H1 (cell line): ENCODE measurements at regions not wholly inside any gene's neighbourhood (a gene's known extent, or its start where the extent isn't known, plus 50 kb on each side); places are given as distances from the start of the nearest gene placed in this dataset.

Source experiments
- CTCF ChIA-PET: fragments of 300-600 bp; sonication (Branson Sonifier 250); formaldehyde crosslinking; loops from one replicate; lab custom pipeline; 2021; ENCODE audit not compliant: partially characterized antibody; lab: Charles Lee
- POLR2A ChIA-PET: fragments of 300-600 bp; sonication (Branson Sonifier 250); formaldehyde crosslinking; loops from one replicate; lab custom pipeline; 2021; ENCODE audit warnings: inconsistent platforms; ENCODE audit not compliant: partially characterized antibody; lab: Charles Lee
- DNase-seq, 2 experiments: peaks; one replicate each; pipeline versions ENCODE4 v3.0.0 to v3.0.0-alpha.2; 2010 to 2022; ENCODE audit warnings: low spot score in 2 of 2, low read depth in 1 of 2, mixed read lengths in 1 of 2
- FAIRE-seq: peaks from 2 replicates; lab custom pipeline; 2011; peaks lifted over from hg19 to GRCh38; lab: Jason Lieb, UNC
- H2AFZ ChIP-seq: 2 replicates; pipeline ENCODE4 v1.8.1; 2012; ENCODE audit warnings: low read length, inconsistent platforms
- H2AK5ac ChIP-seq: 2 replicates; pipeline ENCODE4 v1.6.1; 2013; ENCODE audit warnings: low read depth, low read length
- H2BK120ac ChIP-seq: replicated peaks from 2 replicates; pipeline ENCODE3; 2013; ENCODE audit warnings: low read depth, low read length, inconsistent platforms
- H2BK12ac ChIP-seq: 2 replicates; pipeline ENCODE4 v1.6.1; 2013; ENCODE audit warnings: low read depth, low read length
- H2BK15ac ChIP-seq: 2 replicates; pipeline ENCODE4 v1.6.1; 2013; ENCODE audit warnings: low read length
- H2BK20ac ChIP-seq: 2 replicates; pipeline ENCODE4 v1.6.1; 2013; ENCODE audit warnings: low read length
- H2BK5ac ChIP-seq: 2 replicates; pipeline ENCODE4 v1.6.1; 2013; ENCODE audit warnings: low read depth, low read length
- H3K14ac ChIP-seq: 2 replicates; pipeline ENCODE4 v1.6.1; 2013; ENCODE audit warnings: inconsistent platforms; ENCODE audit not compliant: insufficient read length
- H3K18ac ChIP-seq: 2 replicates; pipeline ENCODE4 v1.6.1; 2013; ENCODE audit warnings: low read length; ENCODE audit errors: extremely low read depth
- H3K23ac ChIP-seq: 2 replicates; pipeline ENCODE4 v1.6.1; 2013; ENCODE audit warnings: inconsistent platforms; ENCODE audit not compliant: insufficient read length
- H3K23me2 ChIP-seq: 2 replicates; pipeline ENCODE4 v1.6.1; 2013; ENCODE audit warnings: low read depth, low read length
- H3K27ac ChIP-seq: 2 replicates; pipeline ENCODE4 v1.6.1; 2011; ENCODE audit warnings: low read depth, low read length, inconsistent platforms
- H3K27me3 ChIP-seq, 4 experiments: replicated peaks in 1 of 4; 1 replicate in 1 of 4; 2 replicates in 3 of 4; pipeline versions ENCODE4 v1.6.1 to v1.8.1; 2011 to 2013; ENCODE audit warnings: low read length in 3 of 4, mild to moderate bottlenecking in 3 of 4, inconsistent platforms in 2 of 4, mixed read lengths in 2 of 4, moderate library complexity in 1 of 4; ENCODE audit not compliant: control insufficient read depth in 3 of 4, insufficient read depth in 3 of 4; ENCODE audit errors: extremely low read depth in 1 of 4
- H3K36me3 ChIP-seq, 4 experiments: 2 replicates each; pipeline versions ENCODE4 v1.6.1 to v1.8.1; 2011 to 2013; ENCODE audit warnings: mild to moderate bottlenecking in 4 of 4, low read length in 3 of 4, moderate library complexity in 2 of 4, control low read depth in 1 of 4, inconsistent platforms in 1 of 4; ENCODE audit not compliant: insufficient read depth in 4 of 4, control insufficient read depth in 2 of 4
- H3K4ac ChIP-seq: replicated peaks from 2 replicates; pipeline ENCODE3; 2013; ENCODE audit warnings: low read length, low read depth, mixed read lengths, inconsistent platforms; ENCODE audit not compliant: insufficient read length
- H3K4me1 ChIP-seq, 4 experiments: replicated peaks in 1 of 4; 1 replicate in 1 of 4; 2 replicates in 3 of 4; pipeline versions ENCODE4 v1.6.1 to v1.8.1; 2011 to 2013; ENCODE audit warnings: low read length in 3 of 4, inconsistent platforms in 2 of 4, mixed read lengths in 1 of 4; ENCODE audit not compliant: insufficient read depth in 4 of 4, control insufficient read depth in 3 of 4
- H3K4me2 ChIP-seq, 2 experiments: 2 replicates each; pipeline versions ENCODE4 v1.6.1 to v1.8.1; 2011 to 2013; ENCODE audit warnings: low read depth in 2 of 2, low read length in 2 of 2, control low read depth in 1 of 2, inconsistent platforms in 1 of 2, mild to moderate bottlenecking in 1 of 2; ENCODE audit not compliant: insufficient read depth in 1 of 2
- H3K4me3 ChIP-seq, 4 experiments: fragments of 200-600, 300-600 bp in 1 of 4; sonication (generic), shearing (Covaris generic), sonication (Bioruptor Twin) in 1 of 4; 2 replicates each; pipeline versions ENCODE4 v1.5.1 to v1.8.1; 2011 to 2016; ENCODE audit warnings: low read length in 4 of 4, low read depth in 3 of 4, control low read depth in 2 of 4, inconsistent platforms in 2 of 4, mild to moderate bottlenecking in 2 of 4, mixed read lengths in 1 of 4, moderate library complexity in 1 of 4; ENCODE audit not compliant: insufficient read depth in 2 of 4; ENCODE audit errors: extremely low read depth in 1 of 4
- H3K56ac ChIP-seq: replicated peaks from 2 replicates; pipeline ENCODE3; 2013; ENCODE audit warnings: low read depth, mild to moderate bottlenecking, mixed read lengths, low read length, inconsistent platforms; ENCODE audit not compliant: insufficient read length
- H3K79me1 ChIP-seq: 2 replicates; pipeline ENCODE4 v1.6.1; 2013; ENCODE audit warnings: low read depth, low read length, control low read depth
- H3K79me2 ChIP-seq, 2 experiments: 2 replicates each; pipeline versions ENCODE4 v1.6.1 to v1.8.1; 2012 to 2013; ENCODE audit warnings: low read length in 2 of 2, mild to moderate bottlenecking in 2 of 2, inconsistent platforms in 1 of 2; ENCODE audit not compliant: insufficient read depth in 2 of 2, control insufficient read depth in 1 of 2
- H3K9ac ChIP-seq, 4 experiments: replicated peaks in 1 of 4; 1 replicate in 1 of 4; 2 replicates in 3 of 4; pipeline versions ENCODE4 v1.6.1 to v1.8.1; 2011 to 2013; ENCODE audit warnings: low read depth in 3 of 4, low read length in 3 of 4, control low read depth in 2 of 4, mild to moderate bottlenecking in 2 of 4, moderate library complexity in 2 of 4, inconsistent platforms in 1 of 4; ENCODE audit errors: extremely low read depth in 1 of 4
- H3K9me3 ChIP-seq, 2 experiments: 2 replicates each; pipeline versions ENCODE4 v1.6.1 to v1.8.1; 2012 to 2013; ENCODE audit warnings: mild to moderate bottlenecking in 2 of 2, moderate library complexity in 2 of 2, control low read depth in 1 of 2, inconsistent platforms in 1 of 2, low read depth in 1 of 2, low read length in 1 of 2, mixed read lengths in 1 of 2; ENCODE audit not compliant: insufficient read depth in 2 of 2
- H4K20me1 ChIP-seq, 2 experiments: replicated peaks in 1 of 2; 2 replicates each; pipeline versions ENCODE3 to v1.8.1; 2011 to 2013; ENCODE audit warnings: inconsistent platforms in 2 of 2, low read length in 2 of 2, mild to moderate bottlenecking in 1 of 2; ENCODE audit not compliant: insufficient read depth in 2 of 2, control insufficient read depth in 1 of 2
- H4K5ac ChIP-seq: 2 replicates; pipeline ENCODE4 v1.6.1; 2013; ENCODE audit warnings: low read length, low read depth, mixed read lengths, inconsistent platforms; ENCODE audit not compliant: insufficient read length
- H4K8ac ChIP-seq: 2 replicates; pipeline ENCODE4 v1.8.0; 2013; ENCODE audit warnings: mild to moderate bottlenecking, moderate library complexity, low read length, inconsistent platforms; ENCODE audit not compliant: insufficient read depth; ENCODE audit errors: extremely low read depth
- H4K91ac ChIP-seq: replicated peaks from 2 replicates; pipeline ENCODE3; 2013; ENCODE audit warnings: low read length, mixed read lengths, inconsistent platforms; ENCODE audit not compliant: insufficient read length
- POU5F1 ChIP-seq: IDR thresholded peaks from 2 replicates; pipeline ENCODE4 v1.6.1; 2011; ENCODE audit warnings: low read depth, mild to moderate bottlenecking, low read length, moderate library complexity
- WGBS, 2 experiments: shearing (Covaris generic) in 1 of 2; methylation state at CpG; one replicate each; pipeline versions ENCODE4 v1.1.6 to v1.1.7; 2013 to 2015; ENCODE audit warnings: low lambda C conversion rate in 2 of 2, mixed read lengths in 2 of 2, inconsistent platforms in 1 of 2, low coverage in 1 of 2, missing lambda C conversion rate in 1 of 2; ENCODE audit not compliant: insufficient replicate concordance in 2 of 2, insufficient coverage in 1 of 2, insufficient read length in 1 of 2; ENCODE audit errors: extremely low coverage in 1 of 2, missing lambda C conversion rate in 1 of 2; 5-methylcytosine and 5-hydroxymethylcytosine counted together

DNA sequence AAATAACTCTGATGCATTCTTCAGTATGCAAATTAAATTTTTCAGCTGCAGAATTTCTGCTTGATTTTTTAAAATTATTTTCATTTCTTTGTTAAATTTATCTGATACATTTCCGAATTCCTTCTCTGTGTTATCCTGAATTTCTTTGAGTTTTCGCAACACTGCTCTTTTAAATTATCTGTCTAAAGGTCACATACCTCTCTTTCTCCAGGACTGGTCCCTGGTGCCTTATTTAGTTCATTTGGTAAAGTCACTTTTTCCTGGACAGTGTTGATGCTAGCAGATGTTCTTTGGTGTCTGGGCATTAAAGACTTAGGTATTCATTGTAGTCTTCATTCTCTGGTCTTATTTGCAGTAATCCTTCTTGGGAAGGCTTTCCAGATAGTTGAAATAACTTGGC is 577.4 kb upstream of the LUZP2 start:
- CTCF ChIA-PET = no interaction called here

More for the DNA sequence above, 577.4 kb upstream of the LUZP2 start:
- no peaks in the 10 kb centered on the region for H4K20me1 ChIP-seq
- TF ChIP-seq POU5F1 = no peak
- POLR2A ChIA-PET = no interaction called here
- WGBS, 2 experiments = 94% methylated on average over 2 of the region's 2 CpGs; no CpG with 5 or more reads in 1 of the 2 experiments
- no peak overlapping the region for H2AK5ac ChIP-seq
- H2BK12ac ChIP-seq = no peak overlapping the region
- H2AFZ ChIP-seq = no peak overlapping the region
- no peak overlapping the region for H3K23ac ChIP-seq
- H2BK20ac ChIP-seq = no peak overlapping the region
- no peaks in the 10 kb centered on the region for H3K4me1 ChIP-seq
- no peaks in the 10 kb centered on the region for H3K9me3 ChIP-seq
- no peak overlapping the region for H3K9ac ChIP-seq
- H4K91ac ChIP-seq = no peak overlapping the region
- H3K79me1 ChIP-seq = no peaks in the 10 kb centered on the region
- no peak overlapping the region for H3K56ac ChIP-seq
- no peak overlapping the region for H4K8ac ChIP-seq
- no peak for FAIRE-seq
- H3K79me2 ChIP-seq = no peaks in the 10 kb centered on the region
- H3K27ac ChIP-seq = no peak overlapping the region
- H2BK15ac ChIP-seq = no peak overlapping the region
- no peak overlapping the region for H2BK120ac ChIP-seq
- no peak for DNase-seq
- H3K14ac ChIP-seq = no peak overlapping the region
- H3K4ac ChIP-seq = no peak overlapping the region
- no peak overlapping the region for H3K18ac ChIP-seq
- no peak overlapping the region for H3K4me3 ChIP-seq
- no peak overlapping the region for H3K4me2 ChIP-seq
- no peaks in the 10 kb centered on the region for H3K23me2 ChIP-seq
- no peak overlapping the region for H2BK5ac ChIP-seq
- no peak overlapping the region for H4K5ac ChIP-seq
- H3K27me3 ChIP-seq = no peaks in the 10 kb centered on the region
- H3K36me3 ChIP-seq = no peaks in the 10 kb centered on the region
